ENCODE measurements at regions not wholly inside any gene's neighbourhood (a gene's known extent, or its start where the extent isn't known, plus 50 kb on each side); places are given as distances from the start of the nearest gene placed in this dataset.

DNA sequence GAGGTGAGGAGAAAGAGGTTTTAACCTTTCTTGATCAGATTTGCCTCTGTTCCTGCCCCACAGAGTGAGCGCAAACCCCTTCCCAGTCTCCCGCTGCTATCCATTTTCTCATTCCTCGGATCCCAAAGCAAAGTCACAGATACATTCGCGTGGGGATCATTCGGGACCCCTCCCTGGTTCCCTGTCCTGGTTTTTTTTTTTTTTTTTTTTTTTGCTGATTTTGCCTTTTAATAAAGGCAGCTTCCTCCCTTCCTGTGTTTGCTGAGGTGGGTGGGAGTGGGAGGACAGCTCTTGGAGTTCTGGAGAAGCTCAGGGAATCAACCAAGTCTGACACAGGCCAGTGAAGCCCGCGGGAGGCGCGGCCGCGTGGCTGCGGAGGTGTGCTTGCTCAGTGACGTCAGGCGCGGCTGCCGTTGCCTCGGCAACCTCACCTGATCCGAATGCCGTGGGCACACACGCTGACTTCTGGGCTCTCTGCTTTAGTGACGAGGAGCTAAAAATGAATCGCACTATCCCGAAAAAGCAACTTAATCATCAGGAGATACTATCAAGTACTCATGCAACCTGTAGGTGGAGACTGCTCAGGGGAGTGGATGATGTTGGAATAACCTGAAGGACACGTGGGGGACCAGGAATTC lies 106.4 kb downstream of the TBX19 start:
- DNase-seq (ENCODE audit: low read depth) = no peak

DNA sequence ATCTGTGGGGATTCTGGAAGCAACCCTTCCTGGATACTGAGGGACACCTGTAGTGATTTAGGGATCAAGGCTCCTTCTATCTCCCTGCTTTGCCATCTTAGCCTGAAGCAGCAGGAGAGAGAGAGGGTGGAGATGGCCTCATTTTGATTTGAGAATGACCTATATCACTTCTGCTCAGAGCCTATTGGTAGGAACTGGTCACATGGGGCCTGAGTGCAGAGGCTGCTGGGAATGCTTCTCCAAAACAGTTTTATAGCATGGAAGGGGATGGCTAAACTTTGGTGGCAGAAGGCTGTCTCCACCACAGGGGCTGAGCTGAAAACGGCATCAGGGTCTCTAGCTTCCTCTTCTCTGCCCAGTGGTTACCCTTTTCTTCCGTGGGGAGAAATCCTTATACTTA lies 105.8 kb downstream of the TBX19 start:
- no peak for DNase-seq (ENCODE audit: low read depth)

DNA sequence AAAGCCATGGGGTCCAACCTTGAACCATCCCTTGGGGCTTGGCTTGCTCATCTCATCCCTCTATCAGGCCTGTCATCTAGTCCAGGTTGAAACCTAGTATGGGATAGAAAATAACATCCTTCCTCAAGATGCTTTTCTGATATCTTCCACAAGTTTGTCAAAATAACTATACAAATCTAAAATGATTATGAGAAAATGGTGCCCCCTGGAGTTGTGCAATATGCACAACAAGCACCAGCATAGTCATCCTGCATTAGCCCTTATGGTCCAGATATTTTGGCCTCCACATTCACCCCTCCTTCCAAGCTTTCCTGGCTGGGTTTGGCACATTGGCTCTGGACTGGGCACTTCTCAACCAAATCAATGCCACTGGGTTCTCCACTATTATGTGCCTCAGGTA lies 101.2 kb downstream of the TBX19 start:
- DNase-seq (ENCODE audit: low read depth) = no peak

DNA sequence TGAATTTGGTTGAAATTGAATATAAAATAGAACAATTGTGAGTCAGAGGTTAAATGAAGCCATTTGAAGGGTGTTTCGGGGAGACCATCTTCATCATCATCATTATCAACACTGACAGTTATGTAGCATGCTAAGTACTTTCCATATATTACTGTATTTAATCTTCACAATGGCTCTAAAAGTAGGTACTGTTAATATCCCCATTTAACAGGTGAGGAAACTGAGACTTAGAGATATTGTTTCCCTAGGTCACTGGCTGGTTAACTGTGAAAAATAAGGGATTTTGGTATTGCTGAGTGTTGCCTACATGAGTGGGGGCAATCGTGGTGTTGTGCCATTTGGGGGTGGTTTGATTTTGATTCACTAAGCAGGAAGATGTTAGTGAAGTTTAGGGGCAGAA lies 100.3 kb downstream of the TBX19 start:
- DNase-seq (ENCODE audit: low read depth) = no peak

DNA sequence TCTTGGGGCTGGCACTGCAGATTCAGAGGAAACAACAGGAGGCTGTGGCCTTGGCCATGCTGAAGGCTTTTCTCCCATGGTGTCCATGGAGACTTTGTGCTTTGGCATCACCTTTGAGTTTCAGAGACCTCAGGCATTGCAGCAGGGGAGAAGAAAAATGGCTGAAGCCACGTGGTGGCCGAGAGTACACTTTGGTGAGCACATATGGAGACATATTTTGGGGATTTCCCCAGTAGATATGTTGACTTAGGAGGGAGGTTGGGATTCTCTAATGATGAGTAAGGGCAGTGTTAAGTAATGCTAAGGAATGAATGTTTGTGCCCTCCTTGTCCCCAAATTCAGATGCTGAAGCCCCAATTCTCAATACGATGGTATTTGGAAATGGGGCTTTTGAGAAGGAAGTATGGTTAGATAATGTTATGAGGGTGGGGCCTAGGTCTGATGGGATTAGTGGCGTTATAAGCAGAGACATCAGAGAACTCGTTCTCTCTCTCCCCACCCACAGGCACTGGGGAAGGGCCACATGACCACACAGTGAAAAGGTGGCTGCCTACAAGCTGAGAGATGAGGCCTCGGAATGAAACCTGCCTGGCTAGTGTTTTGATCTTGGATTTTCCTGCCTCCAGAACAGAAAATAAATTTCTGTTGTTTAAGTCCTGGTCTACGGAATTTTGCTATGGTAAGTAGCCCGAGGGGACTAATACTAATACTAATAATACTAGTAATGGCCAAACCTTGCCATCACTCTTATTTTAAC lies 98.6 kb downstream of the TBX19 start:
- no peak for DNase-seq (ENCODE audit: low read depth)

DNA sequence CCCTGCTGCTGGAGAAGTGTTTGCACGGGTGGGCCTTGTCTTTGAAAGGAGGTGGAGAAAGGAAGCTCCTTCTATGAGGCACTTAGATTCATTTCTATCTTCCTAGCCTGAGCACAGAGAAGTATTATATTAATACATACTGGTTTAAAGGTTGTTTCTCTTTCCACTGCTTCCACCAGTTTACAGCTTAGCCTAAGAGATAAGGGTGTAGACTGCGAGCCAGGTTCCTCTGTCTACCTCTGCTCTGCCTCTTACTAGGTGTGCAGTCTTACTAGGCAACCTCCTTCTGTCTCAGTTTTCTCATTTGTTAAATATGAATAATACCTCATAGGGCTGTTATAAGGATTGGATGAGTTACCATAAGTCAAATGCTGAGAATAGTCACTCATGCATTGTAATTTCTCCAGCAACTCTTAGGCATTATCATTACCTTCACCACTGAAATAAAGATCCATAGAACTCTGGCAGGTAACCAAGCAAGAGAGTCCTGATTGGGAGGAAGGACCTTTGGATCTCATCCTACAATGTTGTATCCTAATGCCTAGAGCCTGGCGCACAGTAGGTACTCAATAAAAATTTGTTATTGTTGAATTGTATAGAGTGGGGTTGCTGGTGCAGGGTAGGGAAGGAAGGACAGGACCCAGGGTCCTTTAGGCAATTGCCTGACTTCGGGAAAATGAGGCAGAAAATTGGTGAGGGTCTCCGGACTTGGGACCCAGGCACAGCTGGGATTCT lies 95.1 kb downstream of the TBX19 start:
- DNase-seq (ENCODE audit: low read depth) = no peak

DNA sequence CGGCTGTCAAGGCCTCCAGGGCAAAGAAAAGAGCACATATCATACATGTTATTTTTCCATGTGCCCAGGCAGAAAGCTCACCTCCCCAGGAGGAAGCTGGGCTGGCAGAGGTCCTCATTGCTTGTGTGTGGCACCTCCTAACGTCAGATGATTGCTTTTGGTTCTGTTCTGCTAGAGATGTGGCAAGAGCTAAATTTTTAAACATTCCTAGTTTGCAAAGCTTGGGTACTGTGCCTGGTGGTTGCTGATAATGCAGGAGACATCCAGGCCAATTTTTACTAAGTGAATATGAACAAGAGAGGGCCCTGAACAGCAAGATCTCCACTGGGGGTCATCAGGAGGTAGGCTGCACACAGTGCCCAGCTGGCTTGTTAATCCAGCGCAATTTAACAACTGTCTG lies 93.9 kb downstream of the TBX19 start:
- DNase-seq (ENCODE audit: low read depth) = no peak

DNA sequence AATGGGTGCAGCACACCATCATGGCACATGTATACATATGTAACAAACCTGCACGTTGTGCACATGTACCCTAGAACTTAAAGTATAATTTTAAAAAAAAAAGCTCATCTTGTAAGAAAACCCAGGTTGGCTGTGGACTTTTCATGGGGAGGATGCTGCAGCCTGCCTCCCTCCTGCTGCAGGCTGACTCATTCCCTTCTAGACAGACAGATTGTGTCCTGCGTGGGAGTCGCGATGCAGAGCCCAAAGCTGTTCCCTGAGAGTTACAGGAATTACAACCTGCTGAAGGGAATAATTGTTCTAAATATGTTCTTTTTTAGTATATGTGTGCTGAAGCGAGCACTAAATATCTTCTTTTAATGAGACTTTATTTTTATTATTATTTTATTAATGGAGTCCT lies 93.2 kb downstream of the TBX19 start:
- no peak for DNase-seq (ENCODE audit: low read depth)

DNA sequence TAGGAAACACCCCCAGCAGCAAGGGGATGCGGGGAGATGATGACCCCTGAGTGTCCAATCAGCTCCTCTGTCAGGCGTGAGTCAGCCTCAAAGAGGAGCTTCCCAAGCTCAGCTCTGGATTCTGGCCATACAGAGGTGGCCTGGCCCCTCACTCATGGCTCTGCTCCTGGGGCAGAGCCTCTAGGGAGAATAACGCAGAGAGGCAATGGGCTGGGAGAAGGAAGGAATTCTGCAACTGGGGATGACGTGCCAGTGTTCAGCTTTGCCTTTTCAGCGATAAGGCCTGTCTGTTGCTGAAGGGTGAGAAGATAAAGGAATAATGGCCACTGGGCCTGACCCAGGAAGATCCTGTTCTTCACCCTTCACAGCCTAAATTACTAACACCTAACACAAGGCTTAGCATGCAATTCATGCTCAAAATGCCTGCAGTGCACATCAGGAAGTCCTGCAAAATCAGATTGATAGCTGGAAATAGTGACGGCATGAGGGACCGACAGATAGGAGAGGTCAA lies 92.2 kb downstream of the TBX19 start:
- no peak for DNase-seq (ENCODE audit: low read depth)

DNA sequence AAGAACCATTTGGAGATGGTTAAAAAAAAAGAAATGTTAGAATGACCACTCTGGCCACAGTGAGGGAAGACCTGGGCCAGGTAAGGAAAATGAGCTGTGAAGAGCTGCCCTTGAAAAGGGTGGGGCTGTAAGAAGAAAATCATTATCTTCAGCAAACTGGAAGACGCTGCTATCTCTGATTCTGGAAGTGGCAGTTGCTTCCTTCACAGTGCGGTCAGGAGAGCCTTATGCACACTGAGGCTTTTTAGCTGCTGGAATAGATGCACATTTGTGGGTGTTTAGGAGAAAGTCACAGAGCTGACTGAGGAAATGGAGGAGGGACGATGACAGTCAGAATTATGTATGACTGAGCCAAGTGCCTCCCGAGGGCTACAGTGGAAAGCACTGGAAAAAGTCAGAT lies 91.6 kb downstream of the TBX19 start:
- no peak for DNase-seq (ENCODE audit: low read depth)

DNA sequence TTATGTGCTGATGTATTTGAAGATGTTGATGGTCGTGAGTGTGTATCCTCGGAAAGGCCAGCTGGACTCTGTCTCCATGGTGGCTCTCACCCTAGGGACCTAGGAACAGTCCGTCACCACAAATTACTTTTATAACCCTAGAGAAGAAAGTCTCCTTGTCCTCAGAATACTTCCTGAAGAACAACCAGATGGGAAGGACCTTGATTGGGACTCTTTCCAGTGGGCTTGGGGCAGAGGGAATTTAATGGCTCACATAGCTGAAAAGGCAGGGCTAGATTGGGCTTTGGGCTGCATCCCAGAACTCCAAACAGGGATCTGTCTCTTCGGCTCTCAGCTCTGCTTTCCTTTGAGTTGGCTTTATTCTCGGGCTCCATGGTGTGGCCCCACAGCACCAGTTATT lies 90.8 kb downstream of the TBX19 start:
- no peak for DNase-seq (ENCODE audit: low read depth)

DNA sequence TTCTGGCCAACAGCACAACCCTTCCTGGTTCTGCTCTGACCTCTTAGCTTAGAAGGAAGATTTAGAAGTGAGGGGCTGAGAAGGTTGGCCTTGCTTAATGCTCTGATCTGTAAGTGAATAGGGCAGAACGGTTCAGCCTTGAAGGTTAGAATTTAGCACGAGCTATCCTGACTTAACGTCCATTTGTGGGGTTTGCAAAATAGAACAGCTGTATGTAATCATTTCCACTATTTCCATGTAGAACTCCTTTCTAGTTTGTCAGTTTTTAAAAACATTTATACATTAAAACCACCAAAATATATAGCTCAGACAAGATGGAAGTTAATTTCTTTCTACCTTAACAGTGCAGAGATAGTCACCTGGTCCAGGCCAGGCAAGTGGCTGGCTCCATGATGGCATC lies 89.9 kb downstream of the TBX19 start:
- DNase-seq (ENCODE audit: low read depth) = no peak

DNA sequence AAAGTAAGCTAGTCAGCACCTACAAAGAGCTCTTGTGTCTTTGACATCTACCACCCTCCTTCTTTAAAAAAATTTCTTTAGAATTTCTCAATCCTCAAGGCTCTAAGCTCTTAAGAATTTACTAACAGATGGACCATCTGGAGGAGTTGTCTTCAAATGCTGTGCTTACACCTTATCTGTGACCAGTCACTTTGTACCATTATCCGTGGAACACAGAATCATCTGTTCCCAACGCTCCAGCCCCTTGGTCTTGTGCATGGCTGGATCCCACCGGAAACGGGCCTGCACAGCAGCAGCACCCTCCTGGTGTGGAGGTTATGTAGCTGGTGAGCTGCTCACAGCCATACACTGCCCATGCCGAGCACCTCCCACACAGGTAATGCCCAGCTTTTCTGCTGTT lies 89.0 kb downstream of the TBX19 start:
- no peak for DNase-seq (ENCODE audit: low read depth)

DNA sequence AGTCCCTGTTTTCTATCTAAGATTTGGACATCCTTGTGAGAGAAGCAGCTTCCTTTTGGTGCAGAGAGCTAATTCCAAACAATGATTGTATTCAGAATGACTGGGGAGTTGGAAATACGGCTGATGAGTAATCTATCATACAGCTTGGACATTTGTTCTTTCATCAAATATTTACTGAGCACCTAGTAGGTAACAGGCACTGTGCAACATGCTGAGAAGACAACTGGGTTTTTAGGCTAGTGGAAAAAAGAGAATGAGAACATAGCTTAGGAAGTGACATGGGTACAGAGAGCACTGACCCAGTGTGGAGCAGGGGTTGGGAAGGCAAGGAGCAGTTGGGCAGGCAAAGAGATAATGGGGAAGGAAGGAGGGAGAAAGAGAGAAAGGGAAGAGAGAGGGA lies 87.5 kb downstream of the TBX19 start:
- DNase-seq (ENCODE audit: low read depth) = no peak

DNA sequence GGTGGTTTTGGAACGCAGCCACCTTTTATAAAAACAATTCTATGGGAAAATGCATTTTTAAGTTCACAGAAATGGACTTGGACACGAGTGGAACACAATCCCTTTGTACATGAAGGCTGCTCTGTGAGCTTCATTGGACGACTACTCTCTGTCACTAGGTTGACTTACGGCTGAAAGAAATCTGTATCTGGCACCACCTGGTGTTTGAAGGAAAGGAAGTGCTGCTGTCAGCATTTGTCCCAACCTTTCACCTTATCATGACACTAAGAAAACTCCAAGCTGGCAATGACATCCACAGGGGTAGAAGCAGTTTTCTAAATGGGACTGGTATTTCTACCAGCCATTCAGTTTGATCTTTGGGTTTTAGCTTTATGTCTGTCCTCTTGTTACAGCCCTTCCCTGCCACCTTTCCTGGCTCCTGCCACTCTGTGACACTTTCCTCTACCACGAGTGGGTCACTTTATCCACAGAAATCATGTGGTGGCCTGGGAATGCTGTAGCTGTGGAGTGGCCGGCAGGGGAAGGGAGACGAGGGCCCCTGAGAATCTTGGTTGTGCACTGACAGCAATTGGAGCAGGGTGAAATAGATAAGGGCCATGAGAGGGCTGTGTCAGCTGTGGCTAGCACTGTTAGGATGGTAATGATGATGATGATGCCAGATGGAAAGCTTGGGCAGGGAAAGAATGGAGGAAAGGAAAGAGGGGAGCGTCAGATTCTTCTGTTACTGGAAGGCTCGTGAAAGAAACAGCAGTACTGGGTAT lies 85.2 kb downstream of the TBX19 start:
- no peak for DNase-seq (ENCODE audit: low read depth)

Data from non-pigmented ciliary epithelial cell (primary cell).